ENCODE measurements at regions not wholly inside any gene's neighbourhood (a gene's known extent, or its start where the extent isn't known, plus 50 kb on each side); places are given as distances from the start of the nearest gene placed in this dataset.

- TF ChIP-seq CTCF (IDR thresholded peaks at IDR 0.05), result no peak
- no peak for TF ChIP-seq POLR2A (IDR thresholded peaks at IDR 0.05)
Measured at GRCh38 chr7:41306486-41306885, 396.4 kb downstream of the INHBA start.
